Gastroesophageal sphincter (tissue), 3 donors: ENCODE measurements at regions not wholly inside any gene's neighbourhood (a gene's known extent, or its start where the extent isn't known, plus 50 kb on each side); places are given as distances from the start of the nearest gene placed in this dataset.

Experiments used
- EP300 ChIP-seq: sonication (generic); formaldehyde crosslinking; IDR thresholded peaks from one replicate; pipeline ENCODE4 v1.6.1; 2017; ENCODE audit warnings: antibody characterized with exemption, mild to moderate bottlenecking
- POLR2AphosphoS5 ChIP-seq: sonication (generic); formaldehyde crosslinking; IDR thresholded peaks from one replicate; pipeline ENCODE4 v1.6.1; 2017; ENCODE audit warnings: antibody characterized with exemption
- TF ChIP-seq, protein P1 (sequence below), 4 experiments: fragments of 200-600 bp in 2 of 4; fragments of 450-650 bp in 2 of 4; sonication (generic) in 1 of 4; IDR thresholded peaks; one replicate each; pipeline ENCODE4 v1.5.1; 2017 to 2019; ENCODE audit warnings: antibody characterized with exemption in 4 of 4, mild to moderate bottlenecking in 2 of 4, moderate library complexity in 2 of 4

DNA sequence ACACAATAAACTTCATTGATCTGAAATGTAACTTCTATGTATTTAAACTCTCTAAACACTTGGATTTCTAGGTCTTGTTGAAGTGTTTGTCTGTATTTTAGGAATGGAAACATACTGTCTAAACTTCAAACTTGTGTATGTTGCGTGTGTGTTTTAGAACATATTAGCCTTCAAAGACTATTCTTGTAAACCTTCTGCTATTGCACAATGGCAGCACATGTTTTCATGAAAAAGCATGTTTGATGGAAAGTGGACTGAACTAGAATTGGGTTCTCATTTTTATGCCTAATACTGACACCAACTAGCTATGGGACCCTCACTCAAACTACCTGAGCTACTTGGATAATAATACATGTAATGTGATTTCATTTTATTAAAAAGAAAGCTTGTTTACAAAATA lies 592.6 kb downstream of the IPMK start:
- TF ChIP-seq, protein P1, sequence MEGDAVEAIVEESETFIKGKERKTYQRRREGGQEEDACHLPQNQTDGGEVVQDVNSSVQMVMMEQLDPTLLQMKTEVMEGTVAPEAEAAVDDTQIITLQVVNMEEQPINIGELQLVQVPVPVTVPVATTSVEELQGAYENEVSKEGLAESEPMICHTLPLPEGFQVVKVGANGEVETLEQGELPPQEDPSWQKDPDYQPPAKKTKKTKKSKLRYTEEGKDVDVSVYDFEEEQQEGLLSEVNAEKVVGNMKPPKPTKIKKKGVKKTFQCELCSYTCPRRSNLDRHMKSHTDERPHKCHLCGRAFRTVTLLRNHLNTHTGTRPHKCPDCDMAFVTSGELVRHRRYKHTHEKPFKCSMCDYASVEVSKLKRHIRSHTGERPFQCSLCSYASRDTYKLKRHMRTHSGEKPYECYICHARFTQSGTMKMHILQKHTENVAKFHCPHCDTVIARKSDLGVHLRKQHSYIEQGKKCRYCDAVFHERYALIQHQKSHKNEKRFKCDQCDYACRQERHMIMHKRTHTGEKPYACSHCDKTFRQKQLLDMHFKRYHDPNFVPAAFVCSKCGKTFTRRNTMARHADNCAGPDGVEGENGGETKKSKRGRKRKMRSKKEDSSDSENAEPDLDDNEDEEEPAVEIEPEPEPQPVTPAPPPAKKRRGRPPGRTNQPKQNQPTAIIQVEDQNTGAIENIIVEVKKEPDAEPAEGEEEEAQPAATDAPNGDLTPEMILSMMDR (IDR thresholded peaks at IDR 0.05), result no peak
- TF ChIP-seq EP300 (no peak), POLR2AphosphoS5 (no peak)
